ENCODE measurements at regions not wholly inside any gene's neighbourhood (a gene's known extent, or its start where the extent isn't known, plus 50 kb on each side); places are given as distances from the start of the nearest gene placed in this dataset.

- TF ChIP-seq, protein P1, sequence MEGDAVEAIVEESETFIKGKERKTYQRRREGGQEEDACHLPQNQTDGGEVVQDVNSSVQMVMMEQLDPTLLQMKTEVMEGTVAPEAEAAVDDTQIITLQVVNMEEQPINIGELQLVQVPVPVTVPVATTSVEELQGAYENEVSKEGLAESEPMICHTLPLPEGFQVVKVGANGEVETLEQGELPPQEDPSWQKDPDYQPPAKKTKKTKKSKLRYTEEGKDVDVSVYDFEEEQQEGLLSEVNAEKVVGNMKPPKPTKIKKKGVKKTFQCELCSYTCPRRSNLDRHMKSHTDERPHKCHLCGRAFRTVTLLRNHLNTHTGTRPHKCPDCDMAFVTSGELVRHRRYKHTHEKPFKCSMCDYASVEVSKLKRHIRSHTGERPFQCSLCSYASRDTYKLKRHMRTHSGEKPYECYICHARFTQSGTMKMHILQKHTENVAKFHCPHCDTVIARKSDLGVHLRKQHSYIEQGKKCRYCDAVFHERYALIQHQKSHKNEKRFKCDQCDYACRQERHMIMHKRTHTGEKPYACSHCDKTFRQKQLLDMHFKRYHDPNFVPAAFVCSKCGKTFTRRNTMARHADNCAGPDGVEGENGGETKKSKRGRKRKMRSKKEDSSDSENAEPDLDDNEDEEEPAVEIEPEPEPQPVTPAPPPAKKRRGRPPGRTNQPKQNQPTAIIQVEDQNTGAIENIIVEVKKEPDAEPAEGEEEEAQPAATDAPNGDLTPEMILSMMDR (IDR thresholded peaks at IDR 0.05): no peak
- no peak for TF ChIP-seq EZH2 (IDR thresholded peaks at IDR 0.05; ENCODE audit: borderline replicate concordance, insufficient read depth, low read depth, low read length, poor library complexity, severe bottlenecking)
Measured at GRCh38 chr12:69167648-69168165, 71.7 kb upstream of the CPSF6 start.
